ENCODE measurements at regions not wholly inside any gene's neighbourhood (a gene's known extent, or its start where the extent isn't known, plus 50 kb on each side); places are given as distances from the start of the nearest gene placed in this dataset.

DNA sequence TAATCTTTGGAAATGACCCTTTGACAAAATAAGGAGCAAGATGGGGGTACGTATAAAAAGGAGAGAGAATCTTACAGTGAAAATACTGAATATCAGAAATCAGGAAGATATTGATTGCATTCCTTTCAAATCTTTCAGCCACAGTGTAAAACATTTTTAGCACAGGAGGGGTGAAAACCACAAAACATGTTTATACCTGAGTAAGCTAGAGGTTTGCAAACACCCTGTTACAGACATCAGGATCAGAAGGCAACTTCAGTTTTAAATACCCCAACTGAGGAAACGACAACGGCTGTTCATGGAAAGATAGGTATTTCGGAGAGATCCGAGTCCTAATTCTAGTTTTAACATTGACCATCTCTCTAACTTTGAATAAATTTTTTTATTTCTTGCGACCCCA lies 69.1 kb upstream of the ITGB1 start:
- H3K36me3 ChIP-seq (replicated peaks in 1 of 2; ENCODE audit: control insufficient read depth in 1 of 2, insufficient read depth in 2 of 2, low read length in 2 of 2), result no peaks in the 10 kb centered on the region
- H3K4me1 ChIP-seq (ENCODE audit: control insufficient read depth in 1 of 2, insufficient read depth in 2 of 2, low read length in 2 of 2), result no peaks in the 10 kb centered on the region
- no peak overlapping the region for H3K4me3 Mint-ChIP-seq
- WGBS (ENCODE audit: insufficient coverage), result no CpG with 5 or more reads among the region's 6 CpGs
- H4K20me1 ChIP-seq (ENCODE audit: insufficient read depth, low read length), result no peaks in the 10 kb centered on the region
- H3K27me3 Mint-ChIP-seq (ENCODE audit: low read depth in 3 of 3), result peaks cover 2 to 7% (median 3%) of the 10 kb centered on the region in 3 donors
- H3K9me3 ChIP-seq (replicated peaks in 1 of 2; ENCODE audit: control insufficient read depth in 1 of 2, insufficient read depth in 1 of 2, low read length in 2 of 2), result no peaks in the 10 kb centered on the region
- no peaks in the 10 kb centered on the region for H3K4me1 Mint-ChIP-seq
- no peak for DNase-seq
- intact Hi-C loops (cut with micrococcal nuclease), result no loop called here
- no peak overlapping the region for H3K9ac ChIP-seq (ENCODE audit: insufficient read depth, low read length, poor library complexity, severe bottlenecking)
- no peak overlapping the region for H2AFZ ChIP-seq (ENCODE audit: insufficient read depth, low read depth, low read length, poor library complexity, severe bottlenecking)
- TF ChIP-seq, protein P1, sequence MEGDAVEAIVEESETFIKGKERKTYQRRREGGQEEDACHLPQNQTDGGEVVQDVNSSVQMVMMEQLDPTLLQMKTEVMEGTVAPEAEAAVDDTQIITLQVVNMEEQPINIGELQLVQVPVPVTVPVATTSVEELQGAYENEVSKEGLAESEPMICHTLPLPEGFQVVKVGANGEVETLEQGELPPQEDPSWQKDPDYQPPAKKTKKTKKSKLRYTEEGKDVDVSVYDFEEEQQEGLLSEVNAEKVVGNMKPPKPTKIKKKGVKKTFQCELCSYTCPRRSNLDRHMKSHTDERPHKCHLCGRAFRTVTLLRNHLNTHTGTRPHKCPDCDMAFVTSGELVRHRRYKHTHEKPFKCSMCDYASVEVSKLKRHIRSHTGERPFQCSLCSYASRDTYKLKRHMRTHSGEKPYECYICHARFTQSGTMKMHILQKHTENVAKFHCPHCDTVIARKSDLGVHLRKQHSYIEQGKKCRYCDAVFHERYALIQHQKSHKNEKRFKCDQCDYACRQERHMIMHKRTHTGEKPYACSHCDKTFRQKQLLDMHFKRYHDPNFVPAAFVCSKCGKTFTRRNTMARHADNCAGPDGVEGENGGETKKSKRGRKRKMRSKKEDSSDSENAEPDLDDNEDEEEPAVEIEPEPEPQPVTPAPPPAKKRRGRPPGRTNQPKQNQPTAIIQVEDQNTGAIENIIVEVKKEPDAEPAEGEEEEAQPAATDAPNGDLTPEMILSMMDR (IDR thresholded peaks at IDR 0.05), result no peak
- no peak overlapping the region for H3K4me3 ChIP-seq (replicated peaks in 1 of 3; ENCODE audit: low read depth in 2 of 3, low read length in 3 of 3)
- no peak overlapping the region for H3K27ac ChIP-seq (ENCODE audit: low read depth in 1 of 2, low read length in 2 of 2)
- H3K27ac Mint-ChIP-seq, result no peak overlapping the region
- no peaks in the 10 kb centered on the region for H3K79me2 ChIP-seq (ENCODE audit: insufficient read depth, low read length)
- H3K36me3 Mint-ChIP-seq, result no peaks in the 10 kb centered on the region
- peaks cover 0 to 2% (median 0%) of the 10 kb centered on the region in 7 donors for H3K9me3 Mint-ChIP-seq
- no peaks in the 10 kb centered on the region for H3K27me3 ChIP-seq (ENCODE audit: control insufficient read depth in 2 of 2, insufficient read depth in 2 of 2, low read length in 2 of 2)
- H3K4me2 ChIP-seq (replicated peaks; ENCODE audit: extremely low read depth, low read length, poor library complexity, severe bottlenecking), result no peak overlapping the region

DNA sequence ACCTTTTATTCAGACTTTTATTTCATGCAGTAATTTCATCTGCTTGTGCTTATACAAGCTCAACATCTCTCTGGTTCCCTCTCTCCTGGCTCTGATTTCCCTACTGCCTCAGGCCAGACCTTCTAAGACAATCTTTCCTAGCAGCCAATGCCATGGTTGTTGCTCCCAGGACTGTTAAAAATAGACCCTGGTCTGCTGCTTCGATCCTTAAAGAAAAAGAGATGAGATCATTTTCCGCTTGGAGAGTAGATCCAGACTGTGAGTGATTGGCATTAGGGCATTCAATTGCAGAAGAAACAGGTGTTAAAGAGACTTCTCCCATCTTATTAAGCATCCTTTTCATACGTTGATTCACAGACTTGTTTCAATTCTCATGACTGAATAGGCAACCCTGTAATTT lies 68.4 kb upstream of the ITGB1 start:
- Histone ChIP-seq H3K27me3 (ENCODE audit: control insufficient read depth in 2 of 2, insufficient read depth in 2 of 2, low read length in 2 of 2) (no peaks in the 10 kb centered on the region), H3K79me2 (ENCODE audit: insufficient read depth, low read length) (no peaks in the 10 kb centered on the region), H3K36me3 (replicated peaks in 1 of 2; ENCODE audit: control insufficient read depth in 1 of 2, insufficient read depth in 2 of 2, low read length in 2 of 2) (no peaks in the 10 kb centered on the region), H4K20me1 (ENCODE audit: insufficient read depth, low read length) (no peaks in the 10 kb centered on the region), H3K27ac (ENCODE audit: low read depth in 1 of 2, low read length in 2 of 2) (no peak overlapping the region), H3K9me3 (replicated peaks in 1 of 2; ENCODE audit: control insufficient read depth in 1 of 2, insufficient read depth in 1 of 2, low read length in 2 of 2) (no peaks in the 10 kb centered on the region), H3K4me1 (ENCODE audit: control insufficient read depth in 1 of 2, insufficient read depth in 2 of 2, low read length in 2 of 2) (no peaks in the 10 kb centered on the region), H3K4me3 (replicated peaks in 1 of 3; ENCODE audit: low read depth in 2 of 3, low read length in 3 of 3) (no peak overlapping the region), H2AFZ (ENCODE audit: insufficient read depth, low read depth, low read length, poor library complexity, severe bottlenecking) (no peak overlapping the region), H3K9ac (ENCODE audit: insufficient read depth, low read length, poor library complexity, severe bottlenecking) (no peak overlapping the region), H3K4me2 (replicated peaks; ENCODE audit: extremely low read depth, low read length, poor library complexity, severe bottlenecking) (no peak overlapping the region)
- Mint-ChIP-seq H3K36me3 (no peaks in the 10 kb centered on the region), H3K4me1 (no peaks in the 10 kb centered on the region), H3K4me3 (no peak overlapping the region), H3K27me3 (ENCODE audit: low read depth in 3 of 3) (peaks cover 2 to 10% (median 3%) of the 10 kb centered on the region in 3 donors), H3K9me3 (peaks cover 0 to 2% (median 0%) of the 10 kb centered on the region in 7 donors), H3K27ac (no peak overlapping the region)
- DNase-seq, result no peak
- TF ChIP-seq, protein P1 (IDR thresholded peaks at IDR 0.05), result no peak
- WGBS (ENCODE audit: insufficient coverage), result 90% methylated on average over 1 of the region's 3 CpGs
- intact Hi-C loops (cut with micrococcal nuclease), result no loop called here

All from CD14-positive monocyte (primary cell).